ENCODE measurements at regions not wholly inside any gene's neighbourhood (a gene's known extent, or its start where the extent isn't known, plus 50 kb on each side); places are given as distances from the start of the nearest gene placed in this dataset.

GRCh38 chr10:128816726-128817125 is 650.3 kb upstream of the MGMT start:
- 71 to 91% (median 83%) methylated on average over 2 of the region's 2 CpGs for WGBS, 3 donors
- DNase-seq (no peak), ATAC-seq (no peak)
- Histone ChIP-seq H3K9me3 (no peaks in the 10 kb centered on the region), H3K4me3 (no peak overlapping the region), H3K27me3 (ENCODE audit: insufficient read depth in 3 of 3, low read length in 2 of 3) (no peaks in the 10 kb centered on the region), H3K36me3 (ENCODE audit: insufficient read depth in 1 of 2, low read depth in 1 of 2) (no peaks in the 10 kb centered on the region), H3K27ac (no peak overlapping the region), H3K4me1 (no peaks in the 10 kb centered on the region)
- TF ChIP-seq, protein P1, sequence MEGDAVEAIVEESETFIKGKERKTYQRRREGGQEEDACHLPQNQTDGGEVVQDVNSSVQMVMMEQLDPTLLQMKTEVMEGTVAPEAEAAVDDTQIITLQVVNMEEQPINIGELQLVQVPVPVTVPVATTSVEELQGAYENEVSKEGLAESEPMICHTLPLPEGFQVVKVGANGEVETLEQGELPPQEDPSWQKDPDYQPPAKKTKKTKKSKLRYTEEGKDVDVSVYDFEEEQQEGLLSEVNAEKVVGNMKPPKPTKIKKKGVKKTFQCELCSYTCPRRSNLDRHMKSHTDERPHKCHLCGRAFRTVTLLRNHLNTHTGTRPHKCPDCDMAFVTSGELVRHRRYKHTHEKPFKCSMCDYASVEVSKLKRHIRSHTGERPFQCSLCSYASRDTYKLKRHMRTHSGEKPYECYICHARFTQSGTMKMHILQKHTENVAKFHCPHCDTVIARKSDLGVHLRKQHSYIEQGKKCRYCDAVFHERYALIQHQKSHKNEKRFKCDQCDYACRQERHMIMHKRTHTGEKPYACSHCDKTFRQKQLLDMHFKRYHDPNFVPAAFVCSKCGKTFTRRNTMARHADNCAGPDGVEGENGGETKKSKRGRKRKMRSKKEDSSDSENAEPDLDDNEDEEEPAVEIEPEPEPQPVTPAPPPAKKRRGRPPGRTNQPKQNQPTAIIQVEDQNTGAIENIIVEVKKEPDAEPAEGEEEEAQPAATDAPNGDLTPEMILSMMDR (IDR thresholded peaks at IDR 0.05) = no peak
- intact Hi-C loops (cut with DNase I) = no loop called here

GRCh38 chr10:128817636-128818035 is 649.4 kb upstream of the MGMT start:
- no peaks in the 10 kb centered on the region for H3K27me3 ChIP-seq (ENCODE audit: insufficient read depth in 3 of 3, low read length in 2 of 3)
- DNase-seq (no peak), ATAC-seq (no peak)
- no peak overlapping the region for H3K27ac ChIP-seq
- H3K4me3 ChIP-seq = no peak overlapping the region
- 87 to 95% (median 93%) methylated on average over 2 of the region's 2 CpGs for WGBS, 3 donors
- H3K4me1 ChIP-seq = no peaks in the 10 kb centered on the region
- TF ChIP-seq, protein P1 (IDR thresholded peaks at IDR 0.05) = no peak
- intact Hi-C loops (cut with DNase I) = no loop called here
- no peaks in the 10 kb centered on the region for H3K9me3 ChIP-seq
- H3K36me3 ChIP-seq (ENCODE audit: insufficient read depth in 1 of 2, low read depth in 1 of 2) = no peaks in the 10 kb centered on the region

DNA sequence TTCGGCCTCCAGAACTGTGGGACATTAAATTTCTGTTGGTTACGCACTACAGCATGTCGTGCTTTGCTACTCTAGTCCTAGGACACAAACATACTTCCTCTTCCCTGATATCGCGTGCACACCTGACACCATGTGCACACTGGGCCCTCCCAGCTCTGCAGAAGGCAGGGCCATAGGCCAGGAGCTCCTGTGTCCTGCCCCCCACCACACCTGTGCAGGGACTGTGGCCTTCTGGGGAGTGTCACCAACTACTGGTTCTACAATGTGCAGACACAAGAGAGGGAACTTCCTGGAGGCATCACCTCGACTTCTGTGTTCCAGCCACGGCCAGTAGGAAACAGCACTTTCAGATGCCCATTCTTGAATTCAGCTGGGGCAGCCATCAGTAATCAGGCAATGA is 646.4 kb upstream of the MGMT start:
- TF ChIP-seq, protein P1 (IDR thresholded peaks at IDR 0.05) = no peak
- Histone ChIP-seq H3K36me3 (ENCODE audit: insufficient read depth in 1 of 2, low read depth in 1 of 2) (no peaks in the 10 kb centered on the region), H3K4me1 (no peaks in the 10 kb centered on the region), H3K4me3 (no peak overlapping the region), H3K27me3 (ENCODE audit: insufficient read depth in 3 of 3, low read length in 2 of 3) (no peaks in the 10 kb centered on the region), H3K27ac (no peak overlapping the region), H3K9me3 (no peaks in the 10 kb centered on the region)
- ATAC-seq (no peak), DNase-seq (no peak)
- intact Hi-C loops (cut with DNase I) = no loop called here
- WGBS, 3 donors = 72 to 83% (median 74%) methylated on average over 7 of the region's 7 CpGs

GRCh38 chr10:128823201-128823600 is 643.8 kb upstream of the MGMT start:
- DNase-seq (no peak), ATAC-seq (no peak)
- no peak overlapping the region for H3K4me3 ChIP-seq
- no peaks in the 10 kb centered on the region for H3K27me3 ChIP-seq (ENCODE audit: insufficient read depth in 3 of 3, low read length in 2 of 3)
- no peaks in the 10 kb centered on the region for H3K9me3 ChIP-seq
- TF ChIP-seq, protein P1 (IDR thresholded peaks at IDR 0.05) = no peak
- intact Hi-C loops (cut with DNase I) = no loop called here
- H3K27ac ChIP-seq = no peak overlapping the region
- 86 to 88% (median 87%) methylated on average over 16 of the region's 16 CpGs for WGBS, 3 donors
- no peaks in the 10 kb centered on the region for H3K4me1 ChIP-seq
- H3K36me3 ChIP-seq (ENCODE audit: insufficient read depth in 1 of 2, low read depth in 1 of 2) = no peaks in the 10 kb centered on the region

DNA sequence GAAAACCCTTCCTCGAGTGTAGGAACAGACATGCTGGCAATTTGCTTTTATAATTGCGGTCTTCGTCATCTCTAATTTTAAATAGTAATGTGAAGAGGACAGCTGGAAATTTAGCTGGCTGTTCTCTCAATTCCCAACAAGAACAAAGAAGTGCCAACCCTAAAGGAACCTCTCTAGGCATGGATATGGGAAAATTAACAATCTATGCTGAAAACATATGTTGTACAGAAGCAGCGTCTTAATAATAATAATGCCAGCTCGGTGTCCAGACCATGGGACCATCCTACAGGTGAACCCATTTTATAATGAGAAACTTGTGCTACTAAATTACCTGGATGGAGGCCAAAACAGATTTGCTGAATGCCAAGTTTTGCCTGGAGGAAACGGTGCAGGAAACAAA is 641.4 kb upstream of the MGMT start:
- Histone ChIP-seq H3K9me3 (no peaks in the 10 kb centered on the region), H3K36me3 (ENCODE audit: insufficient read depth in 1 of 2, low read depth in 1 of 2) (no peaks in the 10 kb centered on the region), H3K27ac (no peak overlapping the region), H3K27me3 (ENCODE audit: insufficient read depth in 3 of 3, low read length in 2 of 3) (no peaks in the 10 kb centered on the region), H3K4me3 (no peak overlapping the region), H3K4me1 (no peaks in the 10 kb centered on the region)
- intact Hi-C loops (cut with DNase I) = no loop called here
- ATAC-seq (no peak), DNase-seq (no peak)
- TF ChIP-seq, protein P1 (IDR thresholded peaks at IDR 0.05) = no peak
- WGBS, 3 donors = 26 to 32% (median 27%) methylated on average over 6 of the region's 6 CpGs
